Neuron (in vitro differentiated cells): ENCODE measurements at regions not wholly inside any gene's neighbourhood (a gene's known extent, or its start where the extent isn't known, plus 50 kb on each side); places are given as distances from the start of the nearest gene placed in this dataset.
"Not testable (repeated sequence)": the region's sequence is repeated elsewhere in the genome, so short reads cannot be mapped to it uniquely, and the experiment has no call there.

ENCODE experiments used
- H2AFZ ChIP-seq: one replicate; pipeline ENCODE4 v1.6.1; 2013; ENCODE audit warnings: low read depth, mild to moderate bottlenecking, inconsistent platforms, low read length, moderate library complexity
- H3K27me3 ChIP-seq: one replicate; pipeline ENCODE4 v1.6.1; 2013; ENCODE audit warnings: low read length; ENCODE audit not compliant: insufficient read depth
- H3K36me3 ChIP-seq: one replicate; pipeline ENCODE4 v1.6.1; 2013; ENCODE audit warnings: low read length; ENCODE audit not compliant: insufficient read depth
- H3K4me1 ChIP-seq: one replicate; pipeline ENCODE4 v1.6.1; 2013; ENCODE audit warnings: low read length; ENCODE audit not compliant: insufficient read depth
- H3K4me3 ChIP-seq: 2 replicates; pipeline ENCODE4 v1.5.1; 2013; ENCODE audit warnings: mild to moderate bottlenecking, low read length, moderate library complexity
- H3K9me3 ChIP-seq: one replicate; pipeline ENCODE4 v1.6.1; 2013; ENCODE audit warnings: low read length

DNA sequence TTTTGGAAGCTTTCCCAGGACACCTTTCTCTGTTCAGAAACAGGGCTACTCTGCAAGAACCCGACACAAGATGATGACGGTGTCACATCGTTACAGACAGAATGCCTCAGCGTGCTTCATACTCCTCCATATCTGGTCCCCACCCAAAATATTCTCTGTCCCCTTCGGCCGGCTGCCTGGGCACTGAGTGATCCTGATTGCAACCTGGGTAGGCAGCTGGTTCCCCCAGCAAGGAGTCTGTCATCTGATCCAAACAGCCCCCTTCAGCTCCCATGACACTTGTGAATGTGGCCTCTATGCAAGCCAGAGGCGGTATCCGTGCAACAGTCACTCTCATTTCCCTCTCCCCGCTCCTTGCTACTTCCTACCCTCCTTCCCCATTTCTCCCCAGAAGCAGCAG lies 431.7 kb upstream of the B3GAT1 start:
- Histone ChIP-seq H3K4me3 (no peak overlapping the region), H3K4me1 (no peaks in the 10 kb centered on the region), H3K9me3 (no peaks in the 10 kb centered on the region), H3K27me3 (no peaks in the 10 kb centered on the region), H2AFZ (no peak overlapping the region), H3K36me3 (no peaks in the 10 kb centered on the region)

DNA sequence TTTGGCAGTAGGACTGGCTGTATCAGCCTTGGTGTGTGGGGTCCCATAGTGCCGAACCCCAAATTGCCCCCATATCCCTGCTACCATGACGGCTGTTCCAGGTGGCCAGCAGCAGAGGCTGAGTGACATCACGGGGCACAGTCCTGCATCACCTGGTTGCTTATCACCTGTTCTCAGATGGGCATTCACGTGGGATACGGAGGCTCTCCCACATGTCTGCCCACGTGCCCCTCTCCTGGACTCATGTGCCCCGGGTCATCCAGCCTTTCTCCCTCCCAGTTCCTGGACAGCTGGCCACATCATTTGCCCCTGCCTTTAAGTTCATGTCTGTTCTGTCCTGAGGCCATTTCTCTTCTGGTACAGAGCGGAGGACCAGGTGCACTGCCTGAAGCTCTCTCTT lies 431.0 kb upstream of the B3GAT1 start:
- Histone ChIP-seq H3K4me1 (no peaks in the 10 kb centered on the region), H3K36me3 (no peaks in the 10 kb centered on the region), H3K9me3 (no peaks in the 10 kb centered on the region), H3K27me3 (no peaks in the 10 kb centered on the region), H2AFZ (no peak overlapping the region), H3K4me3 (no peak overlapping the region)

DNA sequence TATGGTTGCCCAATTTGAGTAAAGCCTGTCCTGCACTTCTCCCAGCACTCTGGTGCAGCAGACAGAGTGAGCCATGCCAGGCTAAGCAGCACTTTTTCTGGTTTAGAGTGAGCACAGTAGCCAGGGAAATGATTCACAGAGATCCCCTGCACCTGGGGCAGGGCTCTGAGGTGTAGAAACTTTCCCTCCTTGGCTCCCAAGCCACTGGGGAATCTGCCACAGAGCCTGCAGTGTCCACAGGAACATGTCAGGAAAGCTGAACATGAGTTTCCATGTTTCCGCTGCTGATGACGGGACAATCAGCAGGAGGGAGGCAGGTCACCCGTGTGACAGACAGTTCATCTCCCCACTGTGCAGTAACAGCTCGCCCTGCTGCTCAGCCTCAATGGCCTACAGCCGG lies 429.9 kb upstream of the B3GAT1 start:
- Histone ChIP-seq H3K36me3 (no peaks in the 10 kb centered on the region), H3K9me3 (no peaks in the 10 kb centered on the region), H3K4me3 (no peak overlapping the region), H3K27me3 (no peaks in the 10 kb centered on the region), H2AFZ (no peak overlapping the region), H3K4me1 (peaks cover 10% of the 10 kb centered on the region)

DNA sequence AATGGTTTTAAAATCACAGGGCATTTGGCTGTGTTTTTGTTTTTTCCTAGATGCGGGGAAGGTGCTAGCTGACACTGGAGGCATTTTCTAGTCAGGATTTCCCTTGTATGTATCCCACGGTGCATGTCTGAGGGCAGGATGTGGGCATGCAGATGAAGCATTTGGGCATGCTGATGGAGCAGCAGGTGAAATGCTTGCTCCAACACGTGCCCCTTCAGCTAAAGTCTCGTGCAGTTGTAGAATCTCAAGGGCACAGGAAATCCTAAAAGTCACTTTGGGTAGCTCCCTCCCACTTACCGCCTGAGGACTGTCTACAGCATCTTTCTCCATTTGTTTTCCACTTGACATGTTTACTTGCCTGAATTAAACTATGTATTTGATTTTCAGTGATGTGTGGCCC lies 429.4 kb upstream of the B3GAT1 start:
- no peak overlapping the region for H2AFZ ChIP-seq
- H3K27me3 ChIP-seq = no peaks in the 10 kb centered on the region
- H3K36me3 ChIP-seq = no peaks in the 10 kb centered on the region
- H3K9me3 ChIP-seq = no peaks in the 10 kb centered on the region
- H3K4me3 ChIP-seq = no peak overlapping the region
- peaks cover 16% of the 10 kb centered on the region for H3K4me1 ChIP-seq

DNA sequence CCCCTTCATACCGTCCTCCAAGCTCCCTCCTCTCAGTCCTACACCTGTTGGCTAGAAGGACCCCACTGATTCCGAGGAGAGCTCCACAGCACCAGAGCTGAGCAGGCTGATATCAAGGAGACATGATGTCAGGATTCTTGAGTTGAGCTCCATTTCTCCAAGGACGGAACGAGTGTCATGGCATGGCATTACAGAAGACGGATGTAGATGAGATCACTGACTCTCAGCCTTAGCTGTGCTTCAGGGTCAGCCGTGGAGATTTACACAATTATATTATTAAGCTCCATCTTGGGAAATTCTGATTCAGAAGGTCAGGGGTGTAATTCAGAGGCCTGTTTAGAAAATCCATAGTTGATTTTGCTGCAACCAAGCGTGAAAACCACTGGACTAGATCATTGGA lies 428.9 kb upstream of the B3GAT1 start:
- H3K9me3 ChIP-seq = no peaks in the 10 kb centered on the region
- H3K4me3 ChIP-seq = no peak overlapping the region
- H3K4me1 ChIP-seq = peaks cover 16% of the 10 kb centered on the region
- no peaks in the 10 kb centered on the region for H3K27me3 ChIP-seq
- no peak overlapping the region for H2AFZ ChIP-seq
- no peaks in the 10 kb centered on the region for H3K36me3 ChIP-seq

DNA sequence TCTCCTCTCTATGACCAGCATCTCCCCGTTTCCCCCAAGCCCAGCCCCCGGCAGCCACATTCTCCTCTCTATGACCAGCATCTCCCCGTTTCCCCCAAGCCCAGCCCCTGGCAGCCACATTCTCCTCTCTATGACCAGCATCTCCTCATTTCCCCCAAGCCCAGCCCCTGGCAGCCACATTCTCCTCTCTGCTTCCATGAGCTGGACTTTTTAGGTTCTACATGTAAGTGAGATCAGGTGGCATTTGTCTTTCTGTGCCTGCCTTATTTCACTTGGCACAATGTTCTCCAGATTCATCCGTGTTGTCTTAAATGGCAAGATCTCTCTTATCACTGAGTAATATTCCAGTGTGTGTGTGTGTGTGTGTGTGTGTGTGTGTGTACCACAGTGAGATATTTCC lies 428.1 kb upstream of the B3GAT1 start:
- H3K4me3 ChIP-seq, H3K27me3 ChIP-seq, H3K9me3 ChIP-seq, H2AFZ ChIP-seq, H3K36me3 ChIP-seq: not testable (repeated sequence)
- peaks cover 16% of the 10 kb centered on the region for H3K4me1 ChIP-seq

DNA sequence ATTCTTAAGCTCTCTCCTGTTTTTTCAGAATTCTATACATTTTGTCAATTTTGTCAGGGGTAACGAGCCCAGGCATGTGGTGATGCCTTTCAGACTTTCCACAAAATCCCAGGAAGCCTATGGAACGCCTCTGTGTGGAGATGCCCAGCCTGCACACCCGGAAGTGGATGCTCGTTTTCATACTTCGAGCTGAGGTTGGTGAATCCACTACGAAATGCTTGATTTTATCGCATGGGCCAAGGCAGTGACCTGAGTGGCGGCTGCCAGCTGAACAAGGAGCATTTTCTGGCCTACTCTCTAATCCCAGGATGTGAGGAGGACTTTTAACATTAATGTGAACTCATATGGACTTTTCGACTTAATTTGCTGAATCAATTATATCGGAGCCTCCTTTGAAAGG lies 426.7 kb upstream of the B3GAT1 start:
- Histone ChIP-seq H3K36me3 (no peaks in the 10 kb centered on the region), H3K9me3 (no peaks in the 10 kb centered on the region), H3K4me3 (no peak overlapping the region), H3K27me3 (no peaks in the 10 kb centered on the region), H3K4me1 (peaks cover 16% of the 10 kb centered on the region), H2AFZ (no peak overlapping the region)

DNA sequence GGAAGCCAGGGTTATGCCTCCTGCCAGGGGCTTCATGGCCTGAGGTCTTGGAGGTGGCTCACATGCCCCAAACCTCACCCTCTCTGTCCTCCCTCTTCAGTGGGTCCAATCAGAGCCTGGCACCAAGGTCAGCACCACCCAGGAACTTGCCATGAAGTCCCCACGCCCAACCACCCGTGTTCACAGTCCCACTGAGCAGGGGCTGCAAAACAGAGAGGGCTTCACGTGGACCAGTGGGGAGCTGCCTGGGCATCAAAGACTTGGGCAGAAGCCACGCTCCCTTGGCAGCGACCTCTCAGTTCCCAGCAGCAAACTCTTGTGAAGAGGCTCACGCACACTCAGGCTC lies 425.8 kb upstream of the B3GAT1 start:
- no peaks in the 10 kb centered on the region for H3K9me3 ChIP-seq
- no peaks in the 10 kb centered on the region for H3K36me3 ChIP-seq
- peaks cover 16% of the 10 kb centered on the region for H3K4me1 ChIP-seq
- no peak overlapping the region for H2AFZ ChIP-seq
- H3K27me3 ChIP-seq = no peaks in the 10 kb centered on the region
- no peak overlapping the region for H3K4me3 ChIP-seq

DNA sequence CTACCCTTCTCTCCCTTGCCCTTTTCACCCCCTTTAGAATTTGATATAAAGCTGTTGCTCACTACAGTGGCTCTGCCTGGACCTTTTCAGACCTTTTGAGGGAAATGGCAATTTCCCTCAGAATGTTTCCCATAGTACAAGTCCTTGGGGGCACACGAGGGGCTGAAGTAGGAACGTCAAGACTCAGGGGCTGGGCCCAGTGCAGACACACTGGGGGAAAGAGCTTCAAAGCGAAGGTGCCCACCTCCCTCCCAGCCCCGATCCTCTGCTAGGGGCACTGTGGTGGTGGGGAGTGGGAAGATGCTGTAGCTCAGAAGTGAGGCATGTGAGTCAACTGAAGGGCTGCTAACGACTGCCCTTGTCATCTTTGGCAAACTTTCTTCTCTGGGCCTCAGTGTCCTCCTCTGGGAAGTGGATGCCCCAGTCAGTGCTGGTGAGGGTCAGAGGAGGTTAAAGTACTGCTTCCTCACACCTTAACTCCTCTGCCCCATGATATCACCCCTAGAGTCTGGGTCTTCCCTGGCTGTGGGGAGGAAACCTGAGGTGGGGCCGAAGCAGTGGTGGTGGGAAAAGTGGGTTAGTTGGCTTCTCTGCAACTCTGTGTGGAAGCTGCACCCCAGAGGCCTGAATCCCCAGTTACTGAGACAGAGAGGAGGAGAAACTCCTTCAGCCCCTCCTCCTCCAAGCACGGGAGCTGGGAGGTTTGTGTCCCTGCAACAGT lies 425.3 kb upstream of the B3GAT1 start:
- H3K36me3 ChIP-seq = no peaks in the 10 kb centered on the region
- H3K27me3 ChIP-seq = no peaks in the 10 kb centered on the region

DNA sequence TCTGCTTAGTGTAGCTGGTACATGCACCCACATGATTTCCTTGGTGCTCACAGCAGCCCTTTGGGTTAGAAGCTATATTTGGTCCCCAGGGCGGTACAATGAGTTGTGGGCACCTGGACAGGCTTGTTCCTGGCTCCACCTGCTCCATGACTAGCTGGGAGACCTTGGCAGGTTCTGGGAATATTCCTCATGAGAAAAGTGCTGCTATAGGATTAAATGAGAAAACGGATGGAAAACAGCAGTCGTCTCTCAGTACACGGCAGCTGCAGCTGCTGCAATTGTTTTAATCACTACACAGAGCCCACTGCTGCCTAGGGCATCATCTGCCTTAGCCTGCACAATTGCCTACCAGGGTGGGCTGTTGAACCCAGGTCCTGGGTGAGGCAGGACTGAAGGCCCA lies 424.5 kb upstream of the B3GAT1 start:
- Histone ChIP-seq H3K9me3 (no peaks in the 10 kb centered on the region), H3K4me1 (peaks cover 16% of the 10 kb centered on the region)

More for the DNA sequence above, 425.3 kb upstream of the B3GAT1 start:
- peaks cover 16% of the 10 kb centered on the region for H3K4me1 ChIP-seq
- no peaks in the 10 kb centered on the region for H3K9me3 ChIP-seq
- no peak overlapping the region for H2AFZ ChIP-seq
- H3K4me3 ChIP-seq = no peak overlapping the region

DNA sequence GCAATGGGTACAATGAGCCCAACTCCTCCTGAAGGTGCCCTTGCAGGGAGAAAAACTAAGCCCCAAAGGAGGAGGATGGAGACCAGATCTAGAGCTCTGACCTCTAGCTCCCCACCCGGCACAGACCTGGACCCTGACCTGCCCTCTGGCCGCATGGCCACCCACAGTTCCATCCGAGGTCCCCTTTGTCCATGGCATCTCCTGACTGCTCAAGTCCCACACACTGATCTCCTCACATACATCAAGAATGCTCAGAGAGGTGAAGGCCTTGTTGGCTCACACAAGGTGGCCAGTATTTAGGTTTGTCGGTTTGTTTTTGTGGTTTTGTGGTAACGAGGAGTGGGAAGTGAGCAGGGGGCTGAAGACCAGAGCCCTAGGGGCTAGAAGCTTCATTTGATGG lies 423.5 kb upstream of the B3GAT1 start:
- Histone ChIP-seq H3K36me3 (no peaks in the 10 kb centered on the region), H3K9me3 (no peaks in the 10 kb centered on the region), H3K4me3 (no peak overlapping the region), H2AFZ (no peak overlapping the region), H3K27me3 (no peaks in the 10 kb centered on the region), H3K4me1 (peaks cover 16% of the 10 kb centered on the region)

More for the DNA sequence above, 424.5 kb upstream of the B3GAT1 start:
- Histone ChIP-seq H3K4me3 (no peak overlapping the region), H2AFZ (no peak overlapping the region), H3K27me3 (no peaks in the 10 kb centered on the region), H3K36me3 (no peaks in the 10 kb centered on the region)

DNA sequence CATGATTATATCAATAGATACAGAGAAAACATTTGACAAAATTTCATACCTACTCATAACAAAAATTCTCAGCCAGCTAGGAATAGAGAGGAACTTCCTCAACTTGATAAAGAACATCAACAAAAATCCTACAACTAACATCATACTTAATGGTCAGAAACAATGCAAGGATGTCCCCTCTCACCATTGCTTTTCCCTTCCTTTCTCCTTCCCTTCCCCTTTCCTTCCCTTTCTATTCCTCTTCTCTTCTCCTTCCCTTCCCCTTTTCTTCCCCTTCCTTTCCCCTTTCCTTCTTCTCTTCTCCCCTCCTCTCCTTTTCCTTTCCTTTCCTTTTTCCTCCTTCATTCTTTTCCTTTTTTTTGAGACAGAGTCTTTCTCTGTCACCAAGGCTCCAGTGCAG lies 418.3 kb upstream of the B3GAT1 start:
- Histone ChIP-seq H3K36me3 (no peaks in the 10 kb centered on the region), H3K27me3 (no peaks in the 10 kb centered on the region), H3K4me3 (no peak overlapping the region), H3K9me3 (peaks cover 2% of the 10 kb centered on the region), H3K4me1 (no peaks in the 10 kb centered on the region), H2AFZ (no peak overlapping the region)

DNA sequence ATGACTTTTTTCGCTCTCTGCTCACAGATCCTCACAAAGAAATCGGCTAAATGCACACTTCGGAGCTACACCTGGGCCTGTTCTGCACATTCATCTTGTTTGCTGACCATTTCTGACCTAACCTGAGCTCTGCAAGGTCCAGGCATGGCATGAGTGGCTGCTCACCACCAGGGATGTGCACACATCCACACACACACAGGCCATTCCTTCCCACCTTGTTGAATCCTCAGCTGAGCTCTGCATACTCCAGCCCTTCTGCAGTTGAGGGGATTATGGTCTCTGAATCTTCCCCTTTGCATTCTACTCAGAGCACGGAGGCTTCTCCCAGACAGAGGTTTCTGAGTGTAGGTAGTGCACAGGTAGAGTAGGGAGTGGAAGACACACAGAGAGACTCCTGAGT lies 411.9 kb upstream of the B3GAT1 start:
- Histone ChIP-seq H3K4me1 (no peaks in the 10 kb centered on the region), H3K36me3 (no peaks in the 10 kb centered on the region), H3K9me3 (no peaks in the 10 kb centered on the region), H3K4me3 (no peak overlapping the region), H3K27me3 (peaks cover 2% of the 10 kb centered on the region), H2AFZ (no peak overlapping the region)

DNA sequence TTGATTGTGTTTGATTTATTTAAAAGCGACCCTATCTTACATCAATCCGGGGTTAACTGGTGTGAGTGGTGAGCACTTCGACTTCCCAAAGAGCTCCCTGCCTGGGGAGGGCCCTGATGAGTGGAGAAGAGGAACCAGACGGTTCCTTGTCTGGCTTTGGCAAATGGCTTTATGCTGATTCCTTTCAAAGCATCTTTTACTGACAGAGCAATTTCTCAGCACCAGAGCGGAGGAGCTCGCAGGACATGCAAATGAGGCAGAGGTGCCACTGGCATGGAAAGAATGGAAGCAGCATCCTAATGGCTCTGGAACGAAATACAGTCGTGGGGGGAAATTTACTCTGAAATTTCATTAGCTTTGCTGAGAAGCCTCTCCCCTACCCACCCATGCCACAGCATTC lies 410.9 kb upstream of the B3GAT1 start:
- H3K9me3 ChIP-seq = no peaks in the 10 kb centered on the region
- no peaks in the 10 kb centered on the region for H3K4me1 ChIP-seq
- H3K27me3 ChIP-seq = peaks cover 2% of the 10 kb centered on the region
- no peaks in the 10 kb centered on the region for H3K36me3 ChIP-seq
- H3K4me3 ChIP-seq = no peak overlapping the region
- H2AFZ ChIP-seq = no peak overlapping the region
